GM12891 (cell line): ENCODE measurements at regions not wholly inside any gene's neighbourhood (a gene's known extent, or its start where the extent isn't known, plus 50 kb on each side); places are given as distances from the start of the nearest gene placed in this dataset.

Source experiments
- DNase-seq: peaks from one replicate; pipeline ENCODE4 v3.0.0; 2011; ENCODE audit warnings: low spot score; ENCODE audit not compliant: insufficient read length
- FAIRE-seq: peaks from 2 replicates; lab custom pipeline; 2011; peaks lifted over from hg19 to GRCh38; lab: Jason Lieb, UNC
- PAX5 ChIP-seq: IDR thresholded peaks from 2 replicates; pipeline ENCODE4 v1.6.1; 2011; ENCODE audit warnings: low read length, moderate library complexity, mild to moderate bottlenecking; ENCODE audit not compliant: insufficient read depth, severe bottlenecking
- POLR2A ChIP-seq: IDR thresholded peaks from 2 replicates; pipeline ENCODE4 v1.6.1; 2011; ENCODE audit warnings: low read depth, low read length, control low read depth
- POLR2AphosphoS5 ChIP-seq: IDR thresholded peaks from 2 replicates; pipeline ENCODE4 v1.6.1; 2011; ENCODE audit warnings: low read depth, low read length, control low read depth
- POU2F2 ChIP-seq: IDR thresholded peaks from 2 replicates; pipeline ENCODE4 v1.6.1; 2011; ENCODE audit warnings: low read depth, mild to moderate bottlenecking, control low read depth, low read length, moderate library complexity
- SPI1 ChIP-seq: IDR thresholded peaks from 2 replicates; pipeline ENCODE4 v1.6.1; 2011; ENCODE audit warnings: low read depth, low read length, control low read depth
- TAF1 ChIP-seq: IDR thresholded peaks from 2 replicates; pipeline ENCODE4 v1.6.1; 2011; ENCODE audit warnings: low read depth, low read length, control low read depth

DNA sequence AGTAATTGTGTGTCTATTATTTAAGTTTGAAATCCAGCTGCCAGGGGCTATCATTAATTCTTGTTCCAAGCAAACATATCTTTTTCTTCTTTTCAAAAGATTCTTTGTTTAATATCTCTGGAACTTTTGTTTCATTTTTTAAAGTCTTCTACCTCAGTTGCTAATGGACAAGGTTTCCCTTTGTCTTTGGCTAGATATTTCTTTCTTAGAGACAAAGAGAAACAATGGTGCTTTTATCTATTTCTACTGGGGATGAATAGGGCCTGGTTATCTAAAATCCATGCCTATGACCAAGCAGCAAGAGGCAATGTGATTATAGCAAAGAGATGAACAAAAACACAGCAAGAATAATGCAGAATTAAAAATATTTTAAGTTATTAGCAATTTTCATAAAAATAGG lies 661.3 kb upstream of the KLF12 start:
- no peak for DNase-seq
- TF ChIP-seq POLR2AphosphoS5 = no peak
- TF ChIP-seq TAF1 = no peak
- no peak for TF ChIP-seq SPI1
- no peak for TF ChIP-seq PAX5
- no peak for TF ChIP-seq POLR2A
- no peak for TF ChIP-seq POU2F2
- no peak for FAIRE-seq

DNA sequence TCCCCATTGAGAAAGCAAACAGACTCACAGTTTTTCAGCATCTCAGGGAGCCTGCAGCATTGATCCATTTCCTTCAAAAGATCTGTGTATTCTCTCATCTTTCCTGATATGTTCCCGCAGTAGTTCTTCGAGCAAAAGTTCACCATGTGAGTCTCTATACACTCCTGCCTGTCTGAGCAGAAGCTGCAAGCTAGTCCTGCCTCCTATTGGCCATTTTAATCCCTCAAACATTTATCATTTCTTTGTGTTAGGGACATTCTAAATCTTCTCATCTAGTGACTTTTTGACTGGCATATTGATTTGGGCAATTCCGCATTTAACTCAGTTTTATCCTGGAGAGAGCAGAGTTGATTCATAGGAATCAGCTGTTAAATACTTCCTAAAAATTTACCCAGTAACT lies 660.4 kb upstream of the KLF12 start:
- DNase-seq = no peak
- TF ChIP-seq POLR2A = no peak
- no peak for TF ChIP-seq POU2F2
- TF ChIP-seq POLR2AphosphoS5 = no peak
- TF ChIP-seq TAF1 = no peak
- no peak for TF ChIP-seq PAX5
- no peak for TF ChIP-seq SPI1
- no peak for FAIRE-seq

DNA sequence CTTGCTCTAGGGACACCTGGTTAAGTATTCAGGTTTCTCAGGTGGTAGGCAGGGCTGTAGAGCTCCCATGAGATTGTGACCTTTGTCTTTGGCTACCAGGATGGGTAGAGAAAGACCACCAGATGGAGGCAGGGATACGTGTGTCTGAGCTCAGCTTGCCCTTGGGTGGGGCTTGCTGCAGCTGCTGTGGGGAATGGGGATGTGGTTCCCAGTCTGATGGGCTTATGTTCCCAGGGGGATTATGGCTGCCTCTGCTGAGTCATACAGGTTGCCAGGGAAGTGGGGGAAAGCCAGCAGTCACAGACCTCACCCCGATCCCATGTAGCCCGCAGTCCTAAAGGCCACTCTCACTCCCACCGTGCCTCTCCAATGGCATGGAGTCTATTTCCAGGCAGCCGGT lies 659.9 kb upstream of the KLF12 start:
- no peak for DNase-seq
- TF ChIP-seq POLR2AphosphoS5 = no peak
- TF ChIP-seq SPI1 = no peak
- no peak for TF ChIP-seq POLR2A
- TF ChIP-seq PAX5 = no peak
- TF ChIP-seq POU2F2 = no peak
- TF ChIP-seq TAF1 = no peak
- no peak for FAIRE-seq

DNA sequence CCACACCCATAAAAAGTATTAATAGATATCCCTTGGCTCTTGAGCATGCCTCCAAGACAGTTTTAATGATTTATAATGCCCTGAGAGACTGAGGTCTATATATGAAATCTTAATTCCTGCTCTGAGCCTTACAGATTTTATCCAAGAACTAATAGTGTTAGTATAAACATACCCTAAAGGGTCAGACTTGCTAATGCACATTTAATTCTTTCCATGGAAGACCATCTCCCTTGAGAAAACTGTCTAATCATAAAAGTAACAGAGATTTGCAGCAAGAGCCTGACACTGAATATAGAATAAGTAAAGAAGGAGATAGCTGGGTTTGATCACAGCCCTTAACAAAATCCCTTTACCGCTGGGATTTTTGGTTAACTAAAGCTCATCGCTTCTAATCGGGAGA lies 650.8 kb upstream of the KLF12 start:
- no peak for FAIRE-seq
- no peak for DNase-seq
- no peak for TF ChIP-seq POU2F2
- TF ChIP-seq SPI1 = no peak
- no peak for TF ChIP-seq TAF1
- TF ChIP-seq POLR2AphosphoS5 = no peak
- TF ChIP-seq POLR2A = no peak
- no peak for TF ChIP-seq PAX5

DNA sequence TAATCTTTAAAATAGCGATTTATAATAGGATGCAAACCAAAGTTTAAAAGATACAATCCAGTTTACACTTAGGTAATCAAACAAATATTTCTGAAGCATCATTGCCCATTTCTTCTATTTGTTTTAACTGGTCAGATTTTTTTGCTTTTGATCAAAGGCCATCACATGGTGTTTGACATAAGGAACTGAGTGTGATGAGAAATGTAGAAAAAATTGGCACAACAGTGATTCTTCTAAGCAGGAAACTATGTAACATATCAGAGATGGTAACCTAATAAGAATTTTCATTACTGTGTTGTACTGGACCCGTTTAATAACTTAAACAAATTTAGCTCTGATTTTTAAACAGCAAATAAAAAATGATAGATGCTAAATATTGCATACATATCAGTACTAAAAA lies 644.7 kb upstream of the KLF12 start:
- DNase-seq = no peak
- TF ChIP-seq POU2F2 = no peak
- TF ChIP-seq PAX5 = no peak
- TF ChIP-seq SPI1 = no peak
- TF ChIP-seq POLR2A = no peak
- no peak for TF ChIP-seq POLR2AphosphoS5
- no peak for FAIRE-seq

DNA sequence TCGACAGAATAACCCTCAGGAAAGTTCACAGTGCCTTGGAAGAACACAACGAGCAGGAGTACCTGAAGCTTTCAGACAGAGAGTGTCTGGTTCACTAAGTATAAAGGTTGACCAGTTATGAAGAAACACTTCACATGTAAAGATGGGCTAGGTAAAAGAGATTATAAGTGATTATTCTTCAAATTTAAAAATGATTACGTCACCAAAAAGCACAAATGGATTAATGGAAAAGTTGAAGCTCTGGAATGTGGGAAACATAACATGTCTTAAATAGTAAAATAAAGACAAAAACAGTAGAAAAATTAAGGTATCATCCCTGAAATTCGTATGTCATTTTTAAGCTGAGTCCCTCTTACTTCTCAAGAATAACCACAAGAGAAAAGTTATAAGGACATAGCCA lies 643.9 kb upstream of the KLF12 start:
- DNase-seq = no peak

DNA sequence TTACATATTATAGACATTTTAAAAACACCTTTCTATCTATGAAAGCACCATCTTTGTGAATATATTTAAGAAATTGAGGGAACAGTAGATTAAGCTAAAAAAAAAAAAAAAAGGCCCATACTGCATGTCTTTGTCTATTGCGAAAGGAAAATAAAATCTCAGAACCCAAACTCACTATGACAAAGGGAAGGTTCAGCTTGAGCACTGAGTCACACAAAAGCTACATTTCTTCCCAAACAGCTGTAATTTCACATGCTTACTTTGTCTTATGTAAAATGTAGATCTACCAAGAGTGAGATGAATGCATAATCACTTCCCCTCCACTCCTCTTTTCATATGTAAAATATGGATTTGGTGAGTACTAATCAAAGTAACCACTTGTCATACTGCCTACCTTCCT lies 640.1 kb upstream of the KLF12 start:
- no peak for DNase-seq
- FAIRE-seq = no peak

More for the DNA sequence above, 643.9 kb upstream of the KLF12 start:
- FAIRE-seq = no peak
- no peak for TF ChIP-seq PAX5
- TF ChIP-seq TAF1 = no peak
- TF ChIP-seq POLR2AphosphoS5 = no peak
- no peak for TF ChIP-seq SPI1
- no peak for TF ChIP-seq POU2F2
- TF ChIP-seq POLR2A = no peak

DNA sequence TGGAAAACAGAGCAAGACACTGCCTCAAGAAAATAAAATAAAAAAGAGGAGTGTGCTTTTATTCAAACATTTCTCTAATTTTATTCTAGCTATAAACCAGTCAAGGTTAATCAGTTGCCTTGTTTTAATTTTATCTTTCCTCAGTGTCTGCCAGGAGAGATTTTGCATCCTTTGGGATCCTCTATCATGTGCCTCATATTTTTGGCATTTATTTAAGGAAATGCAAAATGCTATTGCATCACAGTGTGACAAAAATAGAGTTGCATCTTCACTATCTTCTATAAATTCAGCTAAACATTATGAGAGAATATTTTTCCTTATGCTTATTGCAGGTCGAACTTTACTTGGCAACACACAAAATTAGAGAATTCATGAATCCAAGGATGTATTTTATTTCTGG lies 639.0 kb upstream of the KLF12 start:
- TF ChIP-seq TAF1 (no peak), POU2F2 (no peak), POLR2A (no peak), SPI1 (no peak), PAX5 (no peak), POLR2AphosphoS5 (no peak)
- no peak for FAIRE-seq
- no peak for DNase-seq

More for the DNA sequence above, 640.1 kb upstream of the KLF12 start:
- TF ChIP-seq SPI1 = no peak
- TF ChIP-seq POU2F2 = no peak
- TF ChIP-seq POLR2A = no peak
- TF ChIP-seq TAF1 = no peak
- TF ChIP-seq POLR2AphosphoS5 = no peak
- TF ChIP-seq PAX5 = no peak

DNA sequence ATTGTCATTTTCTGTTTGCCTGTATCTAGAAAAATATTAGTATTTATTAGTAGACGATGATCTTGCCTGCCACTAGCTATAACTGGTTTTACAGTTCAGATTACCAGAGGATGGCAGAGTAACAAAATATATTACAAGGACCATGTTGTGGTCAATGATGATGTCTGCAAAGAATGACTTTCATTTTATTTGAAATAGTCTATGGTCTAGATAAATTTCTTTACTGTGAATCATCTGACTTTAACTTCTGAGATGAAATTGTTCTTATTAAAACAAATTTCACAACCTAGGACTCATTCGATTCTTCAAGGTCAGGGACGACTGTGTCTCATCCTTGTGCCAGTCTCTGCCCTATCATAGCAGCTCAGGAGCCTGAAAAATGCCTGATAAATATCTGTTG lies 637.8 kb upstream of the KLF12 start:
- FAIRE-seq (no peak), DNase-seq (no peak)
- TF ChIP-seq POLR2AphosphoS5 (no peak), POLR2A (no peak), PAX5 (no peak), POU2F2 (no peak), TAF1 (no peak)

DNA sequence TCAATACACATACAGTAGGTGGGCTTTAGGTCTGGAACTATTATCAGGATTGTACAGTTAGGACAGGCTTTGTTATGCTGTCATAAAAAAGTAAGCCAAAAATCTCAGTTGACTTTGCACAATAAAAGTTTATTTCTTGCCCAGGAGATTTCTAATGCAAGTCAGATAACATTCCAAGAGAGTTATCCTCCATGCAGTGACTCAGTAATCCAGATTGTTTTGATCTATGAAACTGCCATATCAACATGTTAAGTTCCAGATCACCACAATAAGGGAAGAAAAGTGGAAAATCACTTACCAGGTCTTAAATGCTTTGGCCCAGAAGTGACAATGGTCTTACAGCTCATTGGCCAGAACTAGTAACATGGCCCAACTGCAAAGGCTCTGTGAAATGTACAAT lies 636.2 kb upstream of the KLF12 start:
- TF ChIP-seq POLR2A = no peak
- TF ChIP-seq POU2F2 = no peak
- no peak for TF ChIP-seq POLR2AphosphoS5
- no peak for TF ChIP-seq SPI1
- no peak for TF ChIP-seq PAX5
- TF ChIP-seq TAF1 = no peak
- FAIRE-seq (no peak), DNase-seq (no peak)

DNA sequence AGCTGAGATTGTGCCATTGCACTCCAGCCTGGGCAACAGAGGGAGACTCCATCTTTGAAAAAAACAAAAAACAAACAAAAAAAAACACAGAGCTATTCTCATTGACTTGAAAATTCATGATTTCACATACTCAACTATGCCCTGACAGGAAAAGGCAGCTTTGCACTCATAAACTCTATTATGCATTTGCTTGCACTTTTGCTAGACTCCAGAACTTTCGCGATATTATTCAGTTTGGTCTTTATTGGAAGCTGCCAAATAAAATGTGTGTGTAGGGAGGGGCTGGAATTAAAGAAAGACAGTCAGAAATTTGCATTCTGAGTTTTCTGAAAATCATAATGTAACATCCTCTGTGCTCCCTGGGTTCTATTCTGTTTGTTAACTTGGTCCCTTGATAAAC lies 635.1 kb upstream of the KLF12 start:
- TF ChIP-seq POU2F2 (no peak), PAX5 (no peak), POLR2AphosphoS5 (no peak), TAF1 (no peak), POLR2A (no peak), SPI1 (no peak)
- no peak for FAIRE-seq
- no peak for DNase-seq
